ENCODE measurements at regions not wholly inside any gene's neighbourhood (a gene's known extent, or its start where the extent isn't known, plus 50 kb on each side); places are given as distances from the start of the nearest gene placed in this dataset.

GRCh38 chr18:54506516-54507261 lies 84.4 kb upstream of the DYNAP start:
- no peak overlapping the region for H3K27ac Mint-ChIP-seq
- CTCF ChIA-PET = no interaction called here
- no peak overlapping the region for H3K4me3 Mint-ChIP-seq
- DNase-seq (no peak), ATAC-seq (no peak)
- H3K4me1 Mint-ChIP-seq = no peaks in the 10 kb centered on the region
- no peaks in the 10 kb centered on the region for H3K36me3 Mint-ChIP-seq
- H3K9me3 Mint-ChIP-seq (ENCODE audit: low read depth) = no peaks in the 10 kb centered on the region
- peaks cover 4% of the 10 kb centered on the region for H3K27me3 Mint-ChIP-seq

GRCh38 chr18:54509793-54510192 lies 81.3 kb upstream of the DYNAP start:
- H3K27me3 Mint-ChIP-seq = peaks cover 7% of the 10 kb centered on the region
- no peaks in the 10 kb centered on the region for H3K4me1 Mint-ChIP-seq
- H3K36me3 Mint-ChIP-seq = no peaks in the 10 kb centered on the region
- no peak for ATAC-seq
- no peak overlapping the region for H3K27ac Mint-ChIP-seq
- no peaks in the 10 kb centered on the region for H3K9me3 Mint-ChIP-seq (ENCODE audit: low read depth)
- H3K4me3 Mint-ChIP-seq = no peak overlapping the region
- no peak for DNase-seq
- CTCF ChIA-PET = no interaction called here

GRCh38 chr18:54515149-54515548 lies 75.9 kb upstream of the DYNAP start:
- DNase-seq = no peak
- Mint-ChIP-seq H3K27me3 (peaks cover 7% of the 10 kb centered on the region), H3K36me3 (no peaks in the 10 kb centered on the region), H3K4me1 (no peaks in the 10 kb centered on the region), H3K4me3 (no peak overlapping the region), H3K27ac (no peak overlapping the region), H3K9me3 (ENCODE audit: low read depth) (no peaks in the 10 kb centered on the region)
- CTCF ChIA-PET = no interaction called here
- ATAC-seq = no peak

GRCh38 chr18:54517521-54517920 lies 73.5 kb upstream of the DYNAP start:
- H3K27ac Mint-ChIP-seq = no peak overlapping the region
- no peaks in the 10 kb centered on the region for H3K27me3 Mint-ChIP-seq
- DNase-seq = no peak
- no peak overlapping the region for H3K4me3 Mint-ChIP-seq
- H3K36me3 Mint-ChIP-seq = no peaks in the 10 kb centered on the region
- ATAC-seq = no peak
- H3K9me3 Mint-ChIP-seq (ENCODE audit: low read depth) = no peaks in the 10 kb centered on the region
- CTCF ChIA-PET = interaction anchor here (0.6 kb wide), 1 partner anchor 1527 kb away, joined by 3 read pairs; no protein-coding TSS in a partner anchor
- no peaks in the 10 kb centered on the region for H3K4me1 Mint-ChIP-seq

GRCh38 chr18:54521846-54522245 lies 69.2 kb upstream of the DYNAP start:
- CTCF ChIA-PET = no interaction called here
- Mint-ChIP-seq H3K36me3 (no peaks in the 10 kb centered on the region), H3K27me3 (no peaks in the 10 kb centered on the region), H3K4me1 (no peaks in the 10 kb centered on the region), H3K4me3 (no peak overlapping the region), H3K9me3 (ENCODE audit: low read depth) (no peaks in the 10 kb centered on the region), H3K27ac (no peak overlapping the region)
- no peak for DNase-seq
- ATAC-seq = no peak

GRCh38 chr18:54528942-54529376 lies 62.1 kb upstream of the DYNAP start:
- H3K4me3 Mint-ChIP-seq = no peak overlapping the region
- CTCF ChIA-PET = no interaction called here
- ATAC-seq (no peak), DNase-seq (no peak)
- no peak overlapping the region for H3K27ac Mint-ChIP-seq
- H3K4me1 Mint-ChIP-seq = no peaks in the 10 kb centered on the region
- no peaks in the 10 kb centered on the region for H3K36me3 Mint-ChIP-seq
- H3K27me3 Mint-ChIP-seq = peaks cover 2% of the 10 kb centered on the region
- H3K9me3 Mint-ChIP-seq (ENCODE audit: low read depth) = no peaks in the 10 kb centered on the region

- Mint-ChIP-seq H3K36me3 (no peaks in the 10 kb centered on the region), H3K27ac (no peak overlapping the region), H3K27me3 (peaks cover 2% of the 10 kb centered on the region), H3K9me3 (ENCODE audit: low read depth) (no peaks in the 10 kb centered on the region), H3K4me3 (no peak overlapping the region), H3K4me1 (no peaks in the 10 kb centered on the region)
- ATAC-seq = no peak
- CTCF ChIA-PET = interaction anchor here (1.7 kb wide), 1 partner anchor 28 kb away, joined by 4 read pairs; no protein-coding TSS in a partner anchor
- no peak for DNase-seq
Measured at GRCh38 chr18:54529444-54529843, 61.6 kb upstream of the DYNAP start.

GRCh38 chr18:54530285-54530684 lies 60.8 kb upstream of the DYNAP start:
- H3K36me3 Mint-ChIP-seq = no peaks in the 10 kb centered on the region
- H3K27me3 Mint-ChIP-seq = peaks cover 2% of the 10 kb centered on the region
- H3K9me3 Mint-ChIP-seq (ENCODE audit: low read depth) = no peaks in the 10 kb centered on the region
- CTCF ChIA-PET = interaction anchor here (1.7 kb wide), 1 partner anchor 27 kb away, joined by 4 read pairs; no protein-coding TSS in a partner anchor
- ATAC-seq = no peak
- H3K4me3 Mint-ChIP-seq = no peak overlapping the region
- no peak for DNase-seq
- H3K4me1 Mint-ChIP-seq = no peaks in the 10 kb centered on the region
- no peak overlapping the region for H3K27ac Mint-ChIP-seq

- Mint-ChIP-seq H3K27me3 (peaks cover 2% of the 10 kb centered on the region), H3K27ac (no peak overlapping the region), H3K4me1 (no peaks in the 10 kb centered on the region), H3K9me3 (ENCODE audit: low read depth) (no peaks in the 10 kb centered on the region), H3K4me3 (no peak overlapping the region), H3K36me3 (no peaks in the 10 kb centered on the region)
- no peak for DNase-seq
- ATAC-seq = no peak
- CTCF ChIA-PET = interaction anchor here (1.7 kb wide), 1 partner anchor 26 kb away, joined by 4 read pairs; no protein-coding TSS in a partner anchor
Measured at GRCh38 chr18:54531402-54532065, 59.5 kb upstream of the DYNAP start.

- no peaks in the 10 kb centered on the region for H3K36me3 Mint-ChIP-seq
- no peak overlapping the region for H3K27ac Mint-ChIP-seq
- CTCF ChIA-PET = no interaction called here
- H3K4me3 Mint-ChIP-seq = no peak overlapping the region
- H3K4me1 Mint-ChIP-seq = no peaks in the 10 kb centered on the region
- H3K9me3 Mint-ChIP-seq (ENCODE audit: low read depth) = no peaks in the 10 kb centered on the region
- no peak for ATAC-seq
- H3K27me3 Mint-ChIP-seq = peaks cover 2% of the 10 kb centered on the region
- no peak for DNase-seq
Measured at GRCh38 chr18:54532222-54532621, 58.8 kb upstream of the DYNAP start.

- Mint-ChIP-seq H3K9me3 (ENCODE audit: low read depth) (no peaks in the 10 kb centered on the region), H3K4me1 (no peaks in the 10 kb centered on the region), H3K36me3 (no peaks in the 10 kb centered on the region), H3K27ac (no peak overlapping the region), H3K4me3 (no peak overlapping the region), H3K27me3 (peaks cover 2% of the 10 kb centered on the region)
- CTCF ChIA-PET = no interaction called here
- no peak for DNase-seq
- no peak for ATAC-seq
Measured at GRCh38 chr18:54532962-54533361, 58.1 kb upstream of the DYNAP start.
